ENCODE measurements at regions not wholly inside any gene's neighbourhood (a gene's known extent, or its start where the extent isn't known, plus 50 kb on each side); places are given as distances from the start of the nearest gene placed in this dataset.

- Histone ChIP-seq H3K4me2 (ENCODE audit: insufficient read depth, low read length) (no peak overlapping the region), H3K27me3 (ENCODE audit: control insufficient read depth in 2 of 2, insufficient read depth in 2 of 2, low read length in 2 of 2) (peaks cover 2 to 5% of the 10 kb centered on the region in 2 experiments), H3K9me1 (replicated peaks; ENCODE audit: control insufficient read depth, extremely low read depth, insufficient read depth, low read length) (no peaks in the 10 kb centered on the region), H3K79me2 (ENCODE audit: control insufficient read depth, insufficient read depth, low read length) (no peaks in the 10 kb centered on the region), H3K4me3 (replicated peaks in 1 of 3; ENCODE audit: insufficient read depth in 1 of 3, low read depth in 1 of 3, low read length in 3 of 3) (no peak overlapping the region), H2AFZ (ENCODE audit: low read depth, low read length) (no peak overlapping the region), H3K27ac (ENCODE audit: insufficient read depth, low read depth, low read length) (no peak overlapping the region), H3K4me1 (ENCODE audit: control insufficient read depth, extremely low read depth, insufficient read depth, low read length) (no peaks in the 10 kb centered on the region), H4K20me1 (replicated peaks; ENCODE audit: control insufficient read depth, extremely low read depth, insufficient read depth, low read length) (no peaks in the 10 kb centered on the region), H3K9ac (replicated peaks; ENCODE audit: extremely low read depth, insufficient read depth, low read length) (no peak overlapping the region), H3K9me3 (replicated peaks; ENCODE audit: control insufficient read depth, insufficient read depth, low read length) (no peaks in the 10 kb centered on the region), H3K36me3 (ENCODE audit: control insufficient read depth in 2 of 2, extremely low read depth in 1 of 2, insufficient read depth in 2 of 2, low read length in 2 of 2) (no peaks in the 10 kb centered on the region)
- BruUV-seq (replicated peaks), result no TSS peak
- dilution Hi-C loops (cut with MboI; ENCODE audit: extremely low pct_ligation_motif_present, low sequenced_read_pairs) (no loop called here), intact Hi-C loops (cut with micrococcal nuclease) (no loop called here)
- FAIRE-seq, result no peak
- POLR2A ChIA-PET, result no interaction called here
- CTCF ChIA-PET, result interaction anchor here (1.3 to 3.9 kb wide), 2 partner anchors 303 to 349 kb away, joined by 8 to 16 read pairs; no protein-coding TSS in a partner anchor
- no peak for TF ChIP-seq GATA2 (IDR thresholded peaks at IDR 0.05; ENCODE audit: insufficient read depth, insufficient read length, low read depth, low read length)
- no peak for TF ChIP-seq POLR2A (IDR thresholded peaks at IDR 0.05; ENCODE audit: low read depth, low read length)
- no peak for TF ChIP-seq EZH2 (IDR thresholded peaks at IDR 0.05; ENCODE audit: borderline replicate concordance, low read depth, low read length, severe bottlenecking)
- no peak for TF ChIP-seq JUN (IDR thresholded peaks at IDR 0.05; ENCODE audit: borderline replicate concordance, insufficient read depth, insufficient read length, low read depth)
- TF ChIP-seq, protein P1, sequence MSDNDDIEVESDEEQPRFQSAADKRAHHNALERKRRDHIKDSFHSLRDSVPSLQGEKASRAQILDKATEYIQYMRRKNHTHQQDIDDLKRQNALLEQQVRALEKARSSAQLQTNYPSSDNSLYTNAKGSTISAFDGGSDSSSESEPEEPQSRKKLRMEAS (IDR thresholded peaks at IDR 0.05; ENCODE audit: insufficient read depth, insufficient read length), result no peak
- DNase-seq (ENCODE audit: low read depth, low spot score), result no peak
Observed at GRCh38 chr11:4190098-4190497, 95.5 kb downstream of the RRM1 start.
